Activated CD8-positive, alpha-beta T cell treated with anti-CD3 and anti-CD28 coated beads for 36 hours (primary cell): ENCODE measurements at regions not wholly inside any gene's neighbourhood (a gene's known extent, or its start where the extent isn't known, plus 50 kb on each side); places are given as distances from the start of the nearest gene placed in this dataset.

ENCODE experiments used
- ATAC-seq: fragments of 200-7000 bp; cut with Tn5 transposase; one replicate; pipeline ENCODE4 v1.10.0; 2021; ENCODE audit warnings: mild to moderate bottlenecking, moderate library complexity
- CTCF ChIA-PET: fragments of 350-600 bp; sonication (Branson Sonifier 250); formaldehyde crosslinking; loops from one replicate; lab custom pipeline; 2021; ENCODE audit warnings: antibody characterized with exemption; lab: Charles Lee
- POLR2A ChIA-PET: fragments of 350-600 bp; sonication (Branson Sonifier 250); formaldehyde crosslinking; loops from one replicate; lab custom pipeline; 2021; ENCODE audit warnings: antibody characterized with exemption; lab: Charles Lee
- DNase-seq: peaks from one replicate; pipeline ENCODE4 v3.0.0-alpha.2; 2020
- H3K27ac Mint-ChIP-seq: one replicate; pipeline ENCODE4 v1.8.0; 2021; ENCODE audit warnings: mild to moderate bottlenecking, mixed read lengths
- H3K27me3 Mint-ChIP-seq: one replicate; pipeline ENCODE4 v1.8.0; 2021; ENCODE audit warnings: mixed read lengths
- H3K36me3 Mint-ChIP-seq: one replicate; pipeline ENCODE4 v1.8.0; 2021; ENCODE audit warnings: low read depth, mixed read lengths
- H3K4me1 Mint-ChIP-seq: one replicate; pipeline ENCODE4 v1.8.0; 2021; ENCODE audit warnings: low read depth, mixed read lengths
- H3K4me3 Mint-ChIP-seq: one replicate; pipeline ENCODE4 v1.8.0; 2021; ENCODE audit warnings: mild to moderate bottlenecking, moderate library complexity, mixed read lengths
- H3K9me3 Mint-ChIP-seq: one replicate; pipeline ENCODE4 v1.8.0; 2021; ENCODE audit warnings: mixed read lengths
- intact Hi-C: fragments of 100-400 bp; cut with micrococcal nuclease; formaldehyde crosslinking; loops from one replicate; pipeline ENCODE4 v1.10.0; 2022
- TF ChIP-seq, protein P1 (sequence below): fragments of 200-600 bp; IDR thresholded peaks from one replicate; pipeline ENCODE4 v1.8.0; 2022; ENCODE audit warnings: antibody characterized with exemption, mild to moderate bottlenecking

DNA sequence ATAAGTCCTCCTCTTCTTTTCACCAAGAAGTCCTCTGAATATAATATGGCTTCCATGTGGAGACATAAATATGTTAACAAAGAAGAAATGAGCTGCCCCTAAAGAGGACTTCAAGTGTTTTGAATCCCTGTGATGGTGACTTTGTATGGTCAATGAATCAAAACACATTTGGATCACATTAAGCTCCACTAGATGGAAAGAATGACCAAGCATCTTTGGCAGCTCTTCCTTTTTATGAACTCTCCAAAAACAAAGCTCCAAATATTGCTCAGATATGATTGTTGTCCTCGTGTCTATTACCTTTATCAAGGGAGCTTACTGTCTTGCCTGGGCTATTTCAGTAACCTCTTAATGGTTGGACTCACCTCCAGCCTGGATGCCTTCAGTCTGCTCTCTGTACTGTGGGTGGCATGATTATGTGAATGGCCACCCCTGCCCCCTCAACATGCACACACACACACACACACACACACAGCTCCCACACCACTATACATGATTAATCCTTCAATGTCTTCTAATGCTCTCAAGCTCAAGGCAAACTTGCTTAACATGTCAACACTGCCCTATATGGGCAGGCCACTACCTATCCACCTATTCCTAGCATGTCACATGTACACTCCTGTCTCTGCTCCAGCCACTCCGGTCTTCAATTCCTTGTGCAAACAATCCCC lies 346.6 kb upstream of the SALL1 start:
- H3K36me3 Mint-ChIP-seq, result no peaks in the 10 kb centered on the region
- CTCF ChIA-PET, result no interaction called here
- intact Hi-C loops, result no loop called here
- peaks cover 4% of the 10 kb centered on the region for H3K9me3 Mint-ChIP-seq
- H3K4me1 Mint-ChIP-seq, result no peaks in the 10 kb centered on the region
- no peak for ATAC-seq
- no peak for DNase-seq
- TF ChIP-seq, protein P1, sequence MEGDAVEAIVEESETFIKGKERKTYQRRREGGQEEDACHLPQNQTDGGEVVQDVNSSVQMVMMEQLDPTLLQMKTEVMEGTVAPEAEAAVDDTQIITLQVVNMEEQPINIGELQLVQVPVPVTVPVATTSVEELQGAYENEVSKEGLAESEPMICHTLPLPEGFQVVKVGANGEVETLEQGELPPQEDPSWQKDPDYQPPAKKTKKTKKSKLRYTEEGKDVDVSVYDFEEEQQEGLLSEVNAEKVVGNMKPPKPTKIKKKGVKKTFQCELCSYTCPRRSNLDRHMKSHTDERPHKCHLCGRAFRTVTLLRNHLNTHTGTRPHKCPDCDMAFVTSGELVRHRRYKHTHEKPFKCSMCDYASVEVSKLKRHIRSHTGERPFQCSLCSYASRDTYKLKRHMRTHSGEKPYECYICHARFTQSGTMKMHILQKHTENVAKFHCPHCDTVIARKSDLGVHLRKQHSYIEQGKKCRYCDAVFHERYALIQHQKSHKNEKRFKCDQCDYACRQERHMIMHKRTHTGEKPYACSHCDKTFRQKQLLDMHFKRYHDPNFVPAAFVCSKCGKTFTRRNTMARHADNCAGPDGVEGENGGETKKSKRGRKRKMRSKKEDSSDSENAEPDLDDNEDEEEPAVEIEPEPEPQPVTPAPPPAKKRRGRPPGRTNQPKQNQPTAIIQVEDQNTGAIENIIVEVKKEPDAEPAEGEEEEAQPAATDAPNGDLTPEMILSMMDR, result no peak
- no peak overlapping the region for H3K4me3 Mint-ChIP-seq
- POLR2A ChIA-PET, result no interaction called here
- no peak overlapping the region for H3K27ac Mint-ChIP-seq
- no peaks in the 10 kb centered on the region for H3K27me3 Mint-ChIP-seq

DNA sequence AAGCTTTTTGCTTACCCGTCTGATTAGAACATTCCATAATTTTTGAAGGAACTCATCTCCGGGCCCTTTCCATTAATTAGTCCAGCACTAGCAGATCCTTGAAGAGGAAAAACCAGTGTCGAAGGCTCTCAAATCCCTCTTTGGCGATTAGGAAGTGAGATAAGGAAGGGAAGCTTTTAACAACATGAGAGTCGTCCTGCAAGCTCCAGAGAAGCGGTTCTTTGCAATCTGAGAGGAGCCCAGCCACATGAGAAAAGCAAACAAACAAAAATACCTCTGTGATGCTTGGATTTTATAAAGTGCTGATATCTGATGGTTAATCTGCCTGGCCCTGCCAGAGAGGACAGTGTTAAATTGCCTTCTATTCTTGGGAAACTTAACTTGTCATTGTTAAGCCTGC lies 339.8 kb upstream of the SALL1 start:
- DNase-seq, result no peak
- intact Hi-C loops, result no loop called here

DNA sequence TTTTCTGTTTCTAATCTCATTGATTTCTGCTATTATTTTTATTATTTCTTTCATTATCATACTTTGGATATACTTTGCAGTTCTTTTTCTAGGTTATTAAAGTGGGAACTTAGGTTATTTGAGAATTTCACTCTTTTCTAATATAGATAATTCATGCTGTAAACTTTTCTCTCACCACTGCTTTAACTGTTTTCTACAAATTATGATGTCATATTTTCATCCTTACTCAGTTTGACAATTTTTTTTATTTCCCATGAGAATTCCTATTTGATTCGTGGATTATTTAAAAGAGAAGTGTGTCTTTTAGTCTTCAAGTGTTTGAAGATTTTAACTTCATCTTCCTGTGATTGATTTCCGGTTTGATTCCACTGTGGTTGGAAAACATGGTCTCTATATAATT lies 336.8 kb upstream of the SALL1 start:
- ChIA-PET POLR2A (no interaction called here), CTCF (no interaction called here)
- Mint-ChIP-seq H3K36me3 (no peaks in the 10 kb centered on the region), H3K4me1 (no peaks in the 10 kb centered on the region), H3K9me3 (peaks cover 7% of the 10 kb centered on the region), H3K27ac (no peak overlapping the region), H3K4me3 (no peak overlapping the region), H3K27me3 (no peaks in the 10 kb centered on the region)
- TF ChIP-seq, protein P1, result no peak
- no peak for DNase-seq
- ATAC-seq, result no peak
- intact Hi-C loops, result no loop called here

More for the DNA sequence above, 339.8 kb upstream of the SALL1 start:
- Mint-ChIP-seq H3K27ac (no peak overlapping the region), H3K4me3 (no peak overlapping the region), H3K9me3 (peaks cover 3% of the 10 kb centered on the region), H3K4me1 (no peaks in the 10 kb centered on the region), H3K27me3 (no peaks in the 10 kb centered on the region), H3K36me3 (no peaks in the 10 kb centered on the region)
- TF ChIP-seq, protein P1, result no peak
- POLR2A ChIA-PET, result no interaction called here
- no peak for ATAC-seq
- CTCF ChIA-PET, result interaction anchor here (1.1 kb wide), 1 partner anchor 21 kb away, joined by 3 read pairs; no protein-coding TSS in a partner anchor

DNA sequence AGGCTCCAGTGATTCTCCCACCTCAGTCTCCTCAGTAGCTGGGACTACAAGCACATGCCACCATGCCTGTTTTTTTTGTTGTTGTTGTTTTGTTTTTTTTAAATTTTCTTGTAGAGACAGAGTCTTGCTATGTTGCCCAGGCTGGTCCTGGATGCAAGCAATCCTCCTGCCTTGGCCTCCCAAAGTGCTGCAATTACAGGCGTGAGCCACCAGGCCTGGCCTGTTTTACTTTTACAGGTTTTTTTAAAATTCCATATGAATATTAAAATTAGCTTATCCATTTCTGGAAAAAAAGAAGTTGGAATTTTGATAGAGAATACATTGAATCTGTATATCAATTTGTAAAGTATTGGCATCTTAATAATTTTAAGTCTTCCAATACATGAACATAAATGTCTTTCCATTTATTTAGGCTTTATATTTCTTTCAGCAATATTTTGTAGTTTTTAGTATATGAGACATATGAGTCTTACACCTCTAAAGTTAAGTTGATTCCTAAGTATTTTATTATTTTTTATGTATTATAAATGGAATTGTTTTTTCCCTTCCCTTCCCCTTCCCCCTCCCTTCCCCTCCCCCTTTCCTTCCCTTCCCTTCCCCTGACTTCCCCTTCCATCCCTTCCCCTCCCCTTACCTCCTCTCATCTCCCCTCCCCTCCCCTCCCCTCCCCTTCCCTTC lies 323.5 kb upstream of the SALL1 start:
- Mint-ChIP-seq H3K4me3 (no peak overlapping the region), H3K27ac (no peak overlapping the region), H3K27me3 (no peaks in the 10 kb centered on the region), H3K9me3 (peaks cover 12% of the 10 kb centered on the region), H3K4me1 (no peaks in the 10 kb centered on the region), H3K36me3 (no peaks in the 10 kb centered on the region)
- POLR2A ChIA-PET, result no interaction called here
- DNase-seq (no peak), ATAC-seq (no peak)
- CTCF ChIA-PET, result no interaction called here
- TF ChIP-seq, protein P1, result no peak
- intact Hi-C loops, result no loop called here

DNA sequence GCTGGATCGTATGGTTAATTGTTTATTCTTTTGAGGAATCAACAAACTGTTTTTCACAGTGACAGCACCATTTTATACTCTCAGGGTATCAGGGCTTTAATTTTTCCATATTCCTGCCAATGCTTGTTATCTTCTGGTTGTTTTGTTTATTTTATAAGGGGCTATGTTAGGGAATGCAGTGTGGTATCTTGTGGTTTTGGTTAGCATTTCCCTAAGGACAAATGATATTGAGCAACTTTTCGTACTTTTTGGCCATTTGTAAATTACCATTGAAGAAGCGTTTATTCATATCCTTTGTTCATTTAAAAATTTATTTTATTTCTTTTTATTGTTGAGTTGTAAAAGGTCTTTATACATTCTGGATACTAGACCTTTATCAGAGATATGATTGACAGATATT lies 322.0 kb upstream of the SALL1 start:
- no peak overlapping the region for H3K4me3 Mint-ChIP-seq
- intact Hi-C loops, result no loop called here
- peaks cover 10% of the 10 kb centered on the region for H3K9me3 Mint-ChIP-seq
- no peaks in the 10 kb centered on the region for H3K36me3 Mint-ChIP-seq
- DNase-seq (no peak), ATAC-seq (no peak)
- no peaks in the 10 kb centered on the region for H3K4me1 Mint-ChIP-seq
- ChIA-PET POLR2A (no interaction called here), CTCF (no interaction called here)
- H3K27me3 Mint-ChIP-seq, result no peaks in the 10 kb centered on the region
- no peak overlapping the region for H3K27ac Mint-ChIP-seq
- TF ChIP-seq, protein P1, result no peak
